ENCODE measurements at regions not wholly inside any gene's neighbourhood (a gene's known extent, or its start where the extent isn't known, plus 50 kb on each side); places are given as distances from the start of the nearest gene placed in this dataset.

DNA sequence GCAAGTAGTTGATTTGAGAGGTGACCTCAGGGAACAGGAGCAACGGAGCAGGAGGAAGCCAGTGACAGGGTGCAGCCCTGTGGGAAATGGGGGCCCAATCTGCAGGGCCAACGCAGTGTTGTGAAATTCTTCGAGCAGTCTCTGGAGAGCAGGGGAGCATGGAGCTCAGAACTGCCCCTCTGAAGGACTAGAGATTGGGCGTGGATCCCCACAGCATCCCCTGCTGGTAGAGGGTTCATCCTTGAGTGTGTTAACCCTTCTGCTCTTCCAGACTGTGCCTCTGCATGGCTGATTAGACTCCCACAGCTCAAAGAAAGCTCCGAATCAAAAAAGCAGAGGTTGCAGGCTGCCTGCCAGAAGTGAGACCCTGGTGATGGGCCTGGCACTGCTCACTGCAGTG, 77.9 kb upstream of the UQCRFS1 start:
- Histone ChIP-seq H3K27ac (ENCODE audit: low read depth in 2 of 2, low read length in 1 of 2) (no peak overlapping the region), H2AFZ (ENCODE audit: low read depth) (no peak overlapping the region), H3K79me2 (ENCODE audit: insufficient read depth) (no peaks in the 10 kb centered on the region), H3K9me2 (no peaks in the 10 kb centered on the region), H4K20me1 (ENCODE audit: insufficient read depth) (no peaks in the 10 kb centered on the region), H3K4me2 (no peak overlapping the region), H3F3A (replicated peaks; ENCODE audit: insufficient read depth) (no peaks in the 10 kb centered on the region), H3K4me1 (ENCODE audit: control insufficient read depth in 1 of 2, insufficient read depth in 2 of 2, low read depth in 1 of 2, low read length in 1 of 2) (peaks cover 0 to 3% of the 10 kb centered on the region in 2 experiments; a peak in 1 of 4 replicates), H3K36me3 (replicated peaks in 1 of 2; ENCODE audit: control insufficient read depth in 1 of 2, insufficient read depth in 2 of 2, low read length in 1 of 2) (no peaks in the 10 kb centered on the region), H3K9me3 (no peaks in the 10 kb centered on the region), H3K27me3 (ENCODE audit: insufficient read depth) (no peaks in the 10 kb centered on the region; the same call in 1 of the 2 replicates), H3K9ac (no peak overlapping the region), H3K4me3 (ENCODE audit: low read depth in 2 of 2, low read length in 1 of 2) (no peak overlapping the region)
- 14% methylated on average over 5 of the region's 5 CpGs for WGBS (ENCODE audit: low lambda C conversion rate)
- DNase-seq, result no peak
- ChIA-PET CTCF (interaction anchor here (1.9 to 3.0 kb wide), 2 partner anchors 27 to 31 kb away, joined by 4 to 10 read pairs; no protein-coding TSS in a partner anchor), POLR2A (no interaction called here)
- TF ChIP-seq JUND (IDR thresholded peaks at IDR 0.05) (no peak), MXI1 (IDR thresholded peaks at IDR 0.05; ENCODE audit: low read depth, low read length) (no peak), MEF2A (IDR thresholded peaks at IDR 0.05; ENCODE audit: borderline replicate concordance, low read depth) (no peak), NRF1 (IDR thresholded peaks at IDR 0.05; ENCODE audit: low read depth, low read length) (no peak), YY1 (IDR thresholded peaks at IDR 0.05; ENCODE audit: low read depth) (no peak), CHD2 (IDR thresholded peaks at IDR 0.05; ENCODE audit: low read length, partially characterized antibody) (no peak)
- TF ChIP-seq, protein P1, sequence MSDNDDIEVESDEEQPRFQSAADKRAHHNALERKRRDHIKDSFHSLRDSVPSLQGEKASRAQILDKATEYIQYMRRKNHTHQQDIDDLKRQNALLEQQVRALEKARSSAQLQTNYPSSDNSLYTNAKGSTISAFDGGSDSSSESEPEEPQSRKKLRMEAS (IDR thresholded peaks at IDR 0.05; ENCODE audit: low read depth), result no peak

DNA sequence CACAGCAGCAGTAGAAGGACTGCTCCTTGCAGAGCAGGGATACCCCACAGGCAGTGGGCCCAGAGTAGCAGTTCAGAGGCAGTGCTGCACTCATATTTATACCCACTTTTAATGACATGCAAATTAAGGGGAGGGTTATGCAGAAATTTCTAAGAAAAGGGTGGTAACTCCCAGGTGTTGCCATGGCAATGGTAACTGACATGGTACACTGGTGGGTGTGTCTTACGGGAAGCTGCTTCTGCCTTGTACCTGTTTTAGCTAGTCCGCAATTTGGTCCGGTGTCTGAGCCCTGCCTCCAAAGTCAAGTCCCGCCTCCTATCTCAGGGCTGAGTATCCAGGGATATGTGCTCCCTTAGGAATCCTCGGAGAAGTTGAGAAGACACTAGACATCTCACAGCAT, 79.2 kb upstream of the UQCRFS1 start:
- no peaks in the 10 kb centered on the region for H3K79me2 ChIP-seq (ENCODE audit: insufficient read depth)
- no peaks in the 10 kb centered on the region for H3K9me2 ChIP-seq
- H3K4me3 ChIP-seq (ENCODE audit: low read depth in 2 of 2, low read length in 1 of 2), result no peak overlapping the region
- ChIA-PET POLR2A (no interaction called here), CTCF (interaction anchor here (0.8 kb wide), 1 partner anchor 28 kb away, joined by 3 read pairs; no protein-coding TSS in a partner anchor)
- H3K27ac ChIP-seq (ENCODE audit: low read depth in 2 of 2, low read length in 1 of 2), result no peak overlapping the region
- H4K20me1 ChIP-seq (ENCODE audit: insufficient read depth), result no peaks in the 10 kb centered on the region
- no peak overlapping the region for H2AFZ ChIP-seq (ENCODE audit: low read depth)
- DNase-seq, result no peak
- H3F3A ChIP-seq (replicated peaks; ENCODE audit: insufficient read depth), result no peaks in the 10 kb centered on the region
- TF ChIP-seq RFX5 (IDR thresholded peaks at IDR 0.05; ENCODE audit: low read length), result no peak
- no peak for TF ChIP-seq TAF1 (IDR thresholded peaks at IDR 0.05; ENCODE audit: borderline replicate concordance, low read depth, low read length)
- TF ChIP-seq GABPA (IDR thresholded peaks at IDR 0.05; ENCODE audit: low read depth), result no peak
- TF ChIP-seq NFIC (IDR thresholded peaks at IDR 0.05; ENCODE audit: borderline replicate concordance), result no peak
- TF ChIP-seq, protein P2, sequence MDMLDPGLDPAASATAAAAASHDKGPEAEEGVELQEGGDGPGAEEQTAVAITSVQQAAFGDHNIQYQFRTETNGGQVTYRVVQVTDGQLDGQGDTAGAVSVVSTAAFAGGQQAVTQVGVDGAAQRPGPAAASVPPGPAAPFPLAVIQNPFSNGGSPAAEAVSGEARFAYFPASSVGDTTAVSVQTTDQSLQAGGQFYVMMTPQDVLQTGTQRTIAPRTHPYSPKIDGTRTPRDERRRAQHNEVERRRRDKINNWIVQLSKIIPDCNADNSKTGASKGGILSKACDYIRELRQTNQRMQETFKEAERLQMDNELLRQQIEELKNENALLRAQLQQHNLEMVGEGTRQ (IDR thresholded peaks at IDR 0.05; ENCODE audit: borderline replicate concordance, low read depth, low read length), result no peak
- TF ChIP-seq FOXM1 (IDR thresholded peaks at IDR 0.05; ENCODE audit: low read depth), result no peak
- TF ChIP-seq TEAD4 (IDR thresholded peaks at IDR 0.05; ENCODE audit: borderline replicate concordance, insufficient read depth), result no peak
- TF ChIP-seq EZH2phosphoT487 (IDR thresholded peaks at IDR 0.05; ENCODE audit: borderline replicate concordance, low read depth), result no peak
- no peak for TF ChIP-seq YY1 (IDR thresholded peaks at IDR 0.05; ENCODE audit: low read depth)
- TF ChIP-seq FOXJ3 (CRISPR knock-in tag; IDR thresholded peaks at IDR 0.05), result no peak
- TF ChIP-seq RCOR1 (IDR thresholded peaks at IDR 0.05; ENCODE audit: low read length), result no peak
- 12% methylated on average over 5 of the region's 5 CpGs for WGBS (ENCODE audit: low lambda C conversion rate)
- no peak overlapping the region for H3K9ac ChIP-seq
- no peak overlapping the region for H3K4me2 ChIP-seq
- H3K4me1 ChIP-seq (ENCODE audit: control insufficient read depth in 1 of 2, insufficient read depth in 2 of 2, low read depth in 1 of 2, low read length in 1 of 2), result peaks cover 0 to 2% of the 10 kb centered on the region in 2 experiments; a peak in 1 of 4 replicates
- H3K36me3 ChIP-seq (replicated peaks in 1 of 2; ENCODE audit: control insufficient read depth in 1 of 2, insufficient read depth in 2 of 2, low read length in 1 of 2), result no peaks in the 10 kb centered on the region
- H3K27me3 ChIP-seq (ENCODE audit: insufficient read depth), result no peaks in the 10 kb centered on the region; the same call in 1 of the 2 replicates
- H3K9me3 ChIP-seq, result no peaks in the 10 kb centered on the region

Measured in SK-N-SH (cell line).